Endometrial microvascular endothelial cells (primary cell): ENCODE measurements at regions not wholly inside any gene's neighbourhood (a gene's known extent, or its start where the extent isn't known, plus 50 kb on each side); places are given as distances from the start of the nearest gene placed in this dataset.
"Not testable (repeated sequence)": the region's sequence is repeated elsewhere in the genome, so short reads cannot be mapped to it uniquely, and the experiment has no call there.

ENCODE experiments used
- in situ Hi-C: cut with HindIII; loops from 2 replicates; pipeline ENCODE4 v1.10.0; 2017; ENCODE audit warnings: low sequenced_read_pairs, low pct_unique_long_range_greater_than_20kb; ENCODE audit errors: inconsistent ontology term

DNA sequence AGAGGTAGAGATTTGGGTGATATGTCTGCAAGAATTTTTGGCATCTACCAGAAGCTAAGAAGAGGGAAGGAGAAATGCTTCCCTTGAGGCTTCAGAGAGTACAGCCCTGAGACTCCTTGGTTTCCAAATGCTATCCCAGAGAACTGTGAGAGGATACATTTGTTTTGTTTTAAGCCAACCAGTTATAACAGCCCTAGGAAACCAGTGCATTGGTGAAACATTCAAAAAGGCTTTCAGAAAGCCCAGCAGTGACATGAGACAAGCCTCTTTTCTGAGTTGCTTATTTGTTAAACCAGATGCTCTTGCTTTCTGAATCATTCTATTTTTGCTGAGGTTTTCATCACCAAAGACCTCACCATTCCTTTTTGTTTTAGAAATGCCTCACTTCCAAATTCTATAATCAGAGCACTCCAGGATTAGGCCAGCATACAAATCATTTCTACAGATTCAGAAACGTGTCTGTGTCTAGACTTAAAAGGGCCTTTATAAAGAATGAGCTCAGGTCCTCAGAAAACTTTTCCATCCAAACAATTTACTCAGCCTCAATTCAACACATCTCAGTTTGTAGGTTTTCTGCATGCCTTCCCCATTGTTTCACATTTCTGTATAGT is 1617.8 kb upstream of the FLRT2 start:
- in situ Hi-C loops, result no loop called here

DNA sequence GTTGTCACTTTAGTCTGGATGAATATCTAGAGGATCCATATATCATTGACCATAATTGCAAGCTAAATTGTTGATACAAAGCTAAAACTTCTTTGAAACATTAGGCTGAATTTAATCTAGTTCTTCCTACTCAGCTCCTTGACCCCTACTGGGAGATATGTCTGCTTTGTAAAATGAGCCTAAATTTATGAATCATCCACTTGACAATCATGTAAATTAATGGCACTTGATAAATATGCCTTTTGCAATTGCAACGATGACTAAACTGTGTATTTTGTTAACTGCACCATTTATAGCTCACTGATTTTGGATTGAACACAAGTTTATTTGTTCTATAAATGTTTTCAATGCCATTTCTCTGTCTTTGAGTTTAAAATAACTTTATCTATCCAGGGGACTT is 1616.5 kb upstream of the FLRT2 start:
- in situ Hi-C loops, result no loop called here

DNA sequence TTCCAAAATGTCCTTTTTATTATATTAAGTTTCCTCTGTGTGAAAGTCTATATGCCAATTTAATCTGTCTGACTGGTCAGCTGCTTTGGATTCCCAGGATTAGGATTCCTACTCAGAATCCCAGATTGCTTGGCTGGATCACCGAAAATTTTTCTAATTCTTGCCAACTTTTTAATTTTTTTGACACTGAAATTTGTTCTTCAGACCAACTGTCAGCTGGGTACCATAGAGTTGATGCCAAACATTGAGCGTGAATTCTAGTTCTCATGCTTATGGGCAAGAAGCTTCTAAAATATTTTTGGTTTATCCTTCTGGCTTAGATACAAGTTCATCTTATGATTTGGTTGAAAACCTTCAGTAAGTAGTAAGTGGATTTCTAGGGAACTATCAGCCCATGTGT is 1611.4 kb upstream of the FLRT2 start:
- in situ Hi-C loops, result no loop called here

DNA sequence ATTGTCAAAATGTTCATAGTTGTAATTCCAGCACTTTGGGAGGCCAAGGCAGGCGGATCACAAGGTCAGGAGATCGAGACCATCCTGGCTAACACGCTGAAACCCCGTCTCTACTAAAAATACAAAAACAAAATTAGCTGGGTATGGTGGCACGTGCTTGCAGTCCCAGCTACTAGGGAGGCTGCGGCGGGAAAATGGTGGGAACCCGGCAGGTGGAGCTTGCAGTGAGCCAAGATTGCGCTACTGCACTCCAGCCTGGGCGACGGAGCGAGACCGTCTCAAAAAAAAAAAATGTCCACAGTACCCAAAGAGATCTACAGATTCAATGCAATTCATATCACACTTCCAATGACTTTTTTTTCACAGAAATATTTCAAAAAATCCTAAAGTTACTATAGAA is 1610.3 kb upstream of the FLRT2 start:
- in situ Hi-C loops, result not testable (repeated sequence)

DNA sequence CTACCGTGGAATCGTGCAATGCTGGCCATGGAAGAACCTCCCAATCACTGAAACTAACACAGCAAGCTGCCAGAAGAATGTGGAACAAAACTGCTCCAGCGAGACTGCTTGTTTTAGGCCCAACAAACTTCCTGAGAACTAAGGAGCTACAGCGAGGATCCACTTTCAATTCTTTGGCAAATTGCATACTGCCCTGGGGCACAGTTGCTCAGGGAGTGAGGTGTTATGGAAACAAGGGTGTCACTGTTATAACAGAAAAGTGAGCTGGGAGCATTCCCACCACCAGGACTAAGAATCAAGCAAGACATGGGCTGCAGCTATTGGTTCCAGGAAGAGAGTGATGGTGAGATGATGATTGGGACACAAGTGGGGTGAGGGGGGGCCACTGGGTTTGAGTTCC is 1606.1 kb upstream of the FLRT2 start:
- in situ Hi-C loops, result no loop called here

DNA sequence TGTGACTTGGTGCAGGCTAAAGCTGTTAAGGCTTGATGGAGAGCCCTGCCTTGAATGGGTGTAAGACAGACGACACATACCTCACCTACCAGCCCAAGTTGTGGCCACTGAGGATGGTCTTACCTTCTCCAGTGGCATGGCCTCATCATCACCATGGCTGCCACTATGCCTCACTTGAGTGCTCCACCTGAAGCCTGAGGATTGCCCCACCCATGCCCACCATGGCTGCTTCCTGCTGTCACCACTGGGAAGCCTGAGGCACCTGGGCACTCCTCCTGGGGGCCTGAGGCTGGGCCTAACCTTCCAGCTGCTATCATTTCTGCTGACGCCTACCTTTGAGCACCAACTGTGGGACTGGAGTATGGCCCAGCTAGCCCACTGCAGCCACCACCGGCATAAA is 1605.7 kb upstream of the FLRT2 start:
- in situ Hi-C loops, result no loop called here

DNA sequence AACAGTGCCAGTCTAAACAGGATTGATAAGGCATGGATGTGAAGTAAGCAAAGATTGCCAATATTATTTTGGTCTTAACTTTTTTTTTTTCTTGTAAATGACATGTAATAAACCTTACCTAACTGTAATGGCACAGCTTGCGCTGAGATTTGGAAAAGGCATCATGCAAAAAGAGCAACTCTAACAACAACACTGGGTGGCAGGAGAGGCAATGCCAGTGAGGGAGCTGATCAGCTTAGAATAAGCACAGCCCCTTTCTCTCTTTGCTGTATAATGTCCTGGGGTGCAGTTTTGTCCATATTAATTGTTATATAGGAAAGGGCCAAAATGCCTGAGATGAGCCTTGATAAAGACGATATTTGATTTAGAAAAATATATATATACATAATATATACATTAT is 1589.7 kb upstream of the FLRT2 start:
- in situ Hi-C loops, result no loop called here

DNA sequence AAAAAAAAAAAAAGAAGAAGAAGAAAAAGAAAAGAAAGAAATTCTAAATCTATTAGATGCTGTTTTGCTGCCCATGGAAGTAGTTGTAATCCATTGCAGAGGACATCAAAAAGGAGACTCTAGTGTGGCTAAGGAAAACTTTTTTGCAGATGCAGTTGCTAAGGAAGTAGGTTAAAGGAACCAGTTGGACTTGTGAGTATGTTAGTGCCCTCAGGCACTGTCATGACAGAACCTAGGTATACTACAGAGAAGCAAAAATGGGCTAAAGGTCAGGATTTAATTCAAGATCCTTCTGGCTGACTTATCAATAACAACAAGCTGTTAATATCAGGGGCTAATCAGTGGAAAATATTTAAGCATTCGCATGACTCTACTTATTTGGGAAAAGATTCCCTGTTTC is 1571.6 kb upstream of the FLRT2 start:
- in situ Hi-C loops, result no loop called here

DNA sequence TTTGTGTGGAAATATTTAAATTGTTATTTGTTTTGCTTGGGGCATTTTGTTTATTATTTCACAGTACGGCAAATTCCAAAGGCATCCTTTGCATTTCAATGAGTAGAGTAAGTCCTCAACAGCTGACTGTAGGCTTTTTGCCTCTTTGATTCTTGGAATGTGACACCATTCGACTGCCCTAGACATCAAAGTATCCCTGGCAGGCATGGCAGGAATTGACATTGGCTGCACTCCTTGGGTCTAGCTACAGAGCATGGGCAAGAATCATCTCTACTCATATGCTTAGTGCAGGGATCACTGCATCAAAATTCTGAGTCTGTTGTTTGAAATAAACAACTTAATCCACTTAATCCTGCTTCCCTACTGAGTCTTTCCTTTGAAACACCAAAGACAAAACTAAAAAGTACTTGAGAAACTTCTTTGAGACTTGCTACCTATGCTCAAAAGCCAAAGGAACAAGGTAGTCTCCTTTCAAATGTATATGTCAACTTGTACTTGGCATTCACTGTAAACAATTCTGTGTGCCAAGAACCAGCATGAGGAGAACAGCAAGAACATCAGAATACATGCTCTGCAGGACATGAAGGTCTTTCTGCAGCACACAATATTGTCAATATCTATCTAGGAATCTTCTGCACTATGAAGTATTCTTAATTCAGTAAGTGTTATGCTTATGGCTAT is 1569.0 kb upstream of the FLRT2 start:
- in situ Hi-C loops, result no loop called here

DNA sequence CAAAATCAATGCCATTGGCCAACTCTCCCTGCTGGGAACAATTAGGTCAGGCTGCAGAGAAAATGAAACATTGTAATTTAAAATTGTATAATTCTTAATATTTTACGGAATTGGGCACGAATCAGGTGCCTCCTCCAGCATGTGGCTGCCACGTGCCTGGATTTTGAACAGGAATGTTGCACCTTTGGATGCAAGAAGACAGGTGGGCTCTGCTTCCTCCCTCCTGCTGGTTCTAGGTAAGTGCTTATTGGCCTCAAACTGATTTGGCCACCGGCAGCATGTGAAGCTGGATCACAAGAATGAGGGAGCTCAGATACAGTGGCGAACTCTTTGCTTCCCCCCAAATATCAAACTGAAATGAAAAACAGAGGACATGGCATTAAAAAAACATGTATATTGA is 1559.9 kb upstream of the FLRT2 start:
- in situ Hi-C loops, result no loop called here

DNA sequence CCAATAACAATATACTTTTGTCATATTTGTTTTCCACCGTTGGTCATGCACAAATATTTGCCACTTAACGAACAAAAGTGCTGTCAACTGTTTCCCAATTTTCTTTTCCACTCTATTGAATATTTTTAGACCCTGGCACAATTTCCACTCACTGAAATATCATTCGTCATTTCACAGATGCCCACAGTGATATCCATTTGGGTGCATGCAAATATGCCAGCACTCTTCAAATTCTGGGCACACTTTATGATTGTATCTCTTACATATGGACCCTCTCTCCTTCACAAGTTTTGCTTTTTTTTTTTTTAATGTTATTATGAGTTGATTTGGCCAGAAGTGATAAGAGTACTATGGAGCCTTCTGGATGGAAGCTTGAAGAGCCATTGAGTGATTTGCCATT is 1557.3 kb upstream of the FLRT2 start:
- in situ Hi-C loops, result no loop called here

DNA sequence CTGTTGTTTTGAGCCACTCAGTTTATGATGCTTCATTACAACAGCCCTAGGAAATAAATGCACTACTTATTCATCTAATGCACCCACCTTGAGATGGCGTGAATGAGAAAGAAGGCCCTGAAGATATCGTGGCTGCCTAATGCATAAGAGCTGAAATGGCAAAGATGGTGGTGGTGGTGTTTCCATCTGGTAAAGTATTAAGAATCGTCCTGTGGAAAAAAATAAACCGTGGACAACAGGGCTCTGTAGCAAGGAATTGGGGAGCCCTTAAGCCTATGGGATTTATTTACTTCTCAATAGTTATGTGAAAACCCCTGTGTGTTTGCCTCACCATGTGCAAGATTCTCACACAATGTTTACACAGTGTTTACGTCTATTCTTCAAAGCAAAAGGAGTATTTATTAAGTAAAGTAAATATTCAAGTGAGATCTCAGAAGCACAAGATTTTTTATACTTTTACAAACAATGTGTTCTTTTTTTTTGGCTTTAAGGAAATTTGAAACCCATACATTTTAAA is 1555.2 kb upstream of the FLRT2 start:
- in situ Hi-C loops, result no loop called here

DNA sequence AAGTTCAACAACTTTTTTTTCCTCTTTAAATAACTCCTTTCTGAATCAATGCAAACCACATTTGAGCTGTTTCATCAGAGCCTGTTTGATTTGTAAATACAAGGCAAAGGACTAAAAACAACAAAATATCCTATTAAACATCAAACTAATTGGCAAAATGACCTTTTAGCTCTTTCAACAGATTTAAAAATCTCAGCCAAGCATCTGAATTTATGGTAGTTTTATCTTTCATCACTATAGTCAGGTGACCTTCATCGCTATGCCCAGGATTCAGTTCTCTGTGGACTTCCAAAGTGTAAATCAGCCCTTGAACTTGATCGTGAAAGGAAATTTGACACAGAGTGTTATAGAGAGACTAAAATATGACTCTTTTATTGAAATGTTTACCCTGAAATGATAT is 1554.5 kb upstream of the FLRT2 start:
- in situ Hi-C loops, result no loop called here

DNA sequence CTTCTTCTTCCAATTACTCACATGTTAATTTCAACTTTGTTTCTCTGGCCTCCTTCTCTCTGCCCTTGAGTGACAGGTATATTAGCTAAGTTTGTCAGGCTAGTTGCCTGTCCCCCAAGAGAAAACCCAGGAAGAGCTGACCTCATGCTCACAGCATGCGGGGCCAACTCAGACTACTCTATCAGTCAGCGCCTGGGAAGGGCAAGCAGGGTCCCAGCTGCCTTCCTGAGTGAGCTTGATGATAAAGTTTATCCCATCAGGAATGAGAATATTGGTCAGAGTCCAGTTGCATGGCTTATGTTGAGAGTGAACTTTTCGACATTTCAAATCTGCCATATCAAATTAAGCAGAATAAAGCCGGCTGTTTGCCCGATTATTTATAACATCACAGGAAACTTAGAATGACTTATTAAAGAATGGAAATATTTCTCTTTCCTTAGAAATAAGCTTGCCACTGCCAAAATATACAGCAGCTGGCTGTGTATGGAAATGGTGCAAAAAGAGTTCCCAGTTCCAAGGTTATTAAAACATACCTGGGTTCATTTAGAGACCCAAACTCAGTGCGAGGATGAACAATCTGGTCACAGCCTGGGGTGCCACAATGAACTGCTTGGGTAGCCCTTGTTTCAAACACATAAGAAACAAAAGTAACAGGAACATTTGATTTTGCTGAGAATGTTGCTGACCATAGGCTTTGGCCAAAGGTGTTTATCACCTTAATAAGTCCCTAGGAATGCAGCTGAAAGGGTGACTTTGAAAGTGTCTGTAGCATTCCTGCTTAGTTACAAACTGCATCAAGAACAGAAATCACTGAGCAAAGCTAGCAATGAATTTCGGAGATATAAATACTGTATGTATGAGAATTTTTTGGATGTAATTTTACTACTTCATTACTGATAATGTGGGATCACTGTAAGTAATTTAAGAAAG is 1553.8 kb upstream of the FLRT2 start:
- in situ Hi-C loops, result no loop called here

DNA sequence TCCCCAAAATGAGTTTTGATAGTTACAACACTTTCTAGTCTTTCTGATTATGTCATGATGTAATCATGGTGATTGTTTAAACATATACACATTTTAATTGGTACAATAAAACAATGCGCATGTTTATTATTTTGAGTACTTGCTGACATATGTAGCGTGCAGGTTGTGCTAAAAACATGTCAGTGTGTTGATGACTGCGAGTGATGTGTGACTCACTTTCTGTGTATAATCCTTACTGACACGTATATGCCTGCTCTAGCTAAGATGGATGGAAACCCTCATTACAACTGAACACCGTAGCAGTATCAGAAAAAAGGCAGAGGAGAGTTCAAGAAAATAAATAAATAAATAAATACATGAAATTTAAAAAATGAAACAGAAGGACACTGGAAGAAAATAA is 1552.4 kb upstream of the FLRT2 start:
- in situ Hi-C loops, result no loop called here

DNA sequence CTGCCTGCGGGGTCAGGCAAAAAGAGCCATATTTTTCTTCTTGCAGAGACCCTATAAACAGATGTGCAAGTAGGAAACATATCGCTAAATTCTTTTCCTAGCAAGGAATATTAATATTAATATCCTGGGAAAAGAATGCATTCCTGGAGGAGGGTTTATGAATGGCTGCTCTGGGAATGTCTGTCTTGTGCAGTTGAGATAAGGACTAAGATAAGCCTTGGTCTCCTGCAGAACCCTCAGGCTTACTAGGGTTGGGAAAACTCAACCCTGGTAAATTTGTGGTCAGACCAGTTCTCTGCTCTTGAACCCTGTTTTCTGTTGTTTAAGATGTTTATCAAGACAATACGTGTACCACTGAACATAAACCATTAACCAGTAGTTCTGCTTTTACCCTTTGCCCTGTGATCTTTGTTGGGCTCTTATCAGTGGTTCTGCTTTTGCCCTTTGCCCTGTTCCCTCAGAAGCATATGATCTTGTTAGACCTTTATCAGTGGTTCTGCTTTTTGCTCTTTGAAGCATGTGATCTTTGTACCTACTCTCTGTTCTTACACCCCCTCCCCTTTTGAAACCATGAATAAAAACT is 1548.2 kb upstream of the FLRT2 start:
- in situ Hi-C loops, result not testable (repeated sequence)

DNA sequence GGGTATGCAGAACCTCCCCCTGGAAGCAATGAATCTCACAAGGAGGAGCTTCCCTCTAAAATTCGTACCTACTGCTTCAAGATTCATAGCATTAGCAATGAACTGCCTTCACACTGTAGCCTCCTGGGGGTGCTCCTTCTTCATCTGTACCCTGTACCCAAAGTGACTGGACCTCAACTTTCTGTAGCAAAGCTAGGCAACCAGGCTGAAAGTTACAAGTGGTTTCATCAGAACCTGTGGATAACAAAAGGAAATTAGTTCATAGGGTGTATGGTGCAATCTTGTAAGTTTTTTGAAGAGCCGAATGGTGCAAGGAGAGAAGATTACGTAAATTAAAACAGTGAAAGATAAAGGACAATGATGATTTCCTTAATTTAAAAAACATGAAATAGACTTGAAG is 1541.7 kb upstream of the FLRT2 start:
- in situ Hi-C loops, result no loop called here

DNA sequence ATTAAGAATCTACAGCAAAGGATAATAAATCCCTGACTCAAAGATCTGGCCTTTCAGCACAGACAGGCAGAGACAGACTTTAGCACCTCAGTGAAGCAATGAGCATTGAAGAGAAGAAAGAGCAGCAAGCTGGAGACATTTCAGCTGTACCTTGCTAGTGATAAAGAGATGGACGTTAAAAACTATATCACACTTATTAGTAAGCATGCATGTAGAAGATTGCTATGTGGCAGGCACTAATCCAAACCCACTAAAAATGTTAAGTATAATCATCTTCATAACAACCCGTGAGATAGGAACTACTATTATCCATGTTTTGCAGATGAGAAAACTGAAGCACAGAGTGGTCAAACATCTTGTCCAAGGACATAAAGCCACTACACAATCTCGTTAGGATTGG is 1538.3 kb upstream of the FLRT2 start:
- in situ Hi-C loops, result no loop called here

DNA sequence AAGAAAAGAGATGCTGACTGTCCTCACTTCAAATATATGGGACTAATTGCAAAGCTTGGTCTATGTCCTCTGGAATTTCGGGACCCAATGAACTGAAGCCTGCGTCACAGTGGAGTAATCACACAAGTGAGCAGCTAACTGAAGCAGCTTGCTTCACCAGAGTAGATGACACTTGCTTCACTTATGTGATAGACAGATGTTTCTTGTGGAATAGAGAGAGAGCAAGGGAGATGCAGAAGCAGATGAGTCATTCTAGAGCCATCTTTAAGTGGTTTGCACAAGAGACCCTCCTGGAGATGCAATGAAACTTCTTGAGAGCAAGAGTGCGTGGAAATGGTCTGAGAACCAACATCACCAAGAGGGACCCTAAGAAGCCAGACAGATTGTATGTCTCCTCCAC is 1537.1 kb upstream of the FLRT2 start:
- in situ Hi-C loops, result no loop called here

DNA sequence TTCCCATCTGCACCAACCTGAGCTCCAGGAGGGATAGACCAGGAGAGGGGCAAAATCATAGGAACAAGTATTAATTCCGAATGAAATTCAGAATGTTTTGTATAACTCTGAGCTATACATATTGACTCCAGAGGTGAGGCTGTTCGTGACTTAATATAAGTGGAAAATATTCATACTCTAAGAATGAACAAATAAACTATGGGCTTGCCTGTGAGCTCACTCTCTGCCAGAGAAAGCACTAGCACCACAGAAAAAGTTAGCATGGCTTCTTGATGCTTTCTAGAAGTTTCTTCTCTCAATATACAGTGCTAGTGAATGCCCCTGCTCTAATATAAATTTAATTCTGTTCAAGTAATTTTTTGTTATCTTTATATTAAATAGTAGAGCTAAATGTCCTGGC is 1536.4 kb upstream of the FLRT2 start:
- in situ Hi-C loops, result no loop called here
